ENCODE measurements at regions not wholly inside any gene's neighbourhood (a gene's known extent, or its start where the extent isn't known, plus 50 kb on each side); places are given as distances from the start of the nearest gene placed in this dataset.

DNA sequence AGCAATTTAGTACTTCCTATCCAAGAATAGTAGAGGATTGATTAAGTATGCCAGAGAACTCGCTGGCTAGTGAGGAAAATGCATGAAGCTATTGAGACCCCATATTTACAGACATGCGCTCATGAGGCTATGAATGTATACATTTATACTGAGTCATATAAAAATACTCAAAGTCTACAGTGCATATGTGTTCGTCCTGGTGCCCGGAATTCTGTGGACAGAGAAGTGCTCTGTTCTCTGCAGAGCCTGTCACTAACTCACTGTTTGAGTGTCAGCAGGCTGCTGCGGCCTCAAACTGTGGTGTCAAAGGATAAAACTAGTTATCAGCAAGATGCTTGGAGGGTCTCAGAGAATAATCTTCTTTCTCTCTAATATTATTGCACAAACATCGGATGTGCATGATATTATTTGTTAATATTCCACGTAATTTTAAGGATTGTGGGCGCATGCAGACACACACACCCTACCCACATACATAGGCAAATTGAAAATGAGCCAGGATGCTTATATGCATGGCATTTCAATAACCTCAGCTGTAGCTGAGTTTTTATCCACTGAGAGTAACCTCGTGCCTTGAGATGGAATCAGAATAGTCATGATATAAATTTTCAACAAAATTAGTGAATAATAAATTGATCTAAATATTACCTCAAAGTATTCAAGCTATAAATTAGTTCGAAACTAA is 50.0 kb upstream of the TSC22D2 start:
- TF ChIP-seq, protein P1, sequence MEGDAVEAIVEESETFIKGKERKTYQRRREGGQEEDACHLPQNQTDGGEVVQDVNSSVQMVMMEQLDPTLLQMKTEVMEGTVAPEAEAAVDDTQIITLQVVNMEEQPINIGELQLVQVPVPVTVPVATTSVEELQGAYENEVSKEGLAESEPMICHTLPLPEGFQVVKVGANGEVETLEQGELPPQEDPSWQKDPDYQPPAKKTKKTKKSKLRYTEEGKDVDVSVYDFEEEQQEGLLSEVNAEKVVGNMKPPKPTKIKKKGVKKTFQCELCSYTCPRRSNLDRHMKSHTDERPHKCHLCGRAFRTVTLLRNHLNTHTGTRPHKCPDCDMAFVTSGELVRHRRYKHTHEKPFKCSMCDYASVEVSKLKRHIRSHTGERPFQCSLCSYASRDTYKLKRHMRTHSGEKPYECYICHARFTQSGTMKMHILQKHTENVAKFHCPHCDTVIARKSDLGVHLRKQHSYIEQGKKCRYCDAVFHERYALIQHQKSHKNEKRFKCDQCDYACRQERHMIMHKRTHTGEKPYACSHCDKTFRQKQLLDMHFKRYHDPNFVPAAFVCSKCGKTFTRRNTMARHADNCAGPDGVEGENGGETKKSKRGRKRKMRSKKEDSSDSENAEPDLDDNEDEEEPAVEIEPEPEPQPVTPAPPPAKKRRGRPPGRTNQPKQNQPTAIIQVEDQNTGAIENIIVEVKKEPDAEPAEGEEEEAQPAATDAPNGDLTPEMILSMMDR (IDR thresholded peaks at IDR 0.05; ENCODE audit: low read depth, low read length): no peak
- Histone ChIP-seq H3K9me3 (no peaks in the 10 kb centered on the region), H3K4me3 (ENCODE audit: low read depth, low read length) (no peak overlapping the region), H3K36me3 (no peaks in the 10 kb centered on the region), H3K4me1 (no peaks in the 10 kb centered on the region), H3K27me3 (no peaks in the 10 kb centered on the region)
- no peak for DNase-seq

DNA sequence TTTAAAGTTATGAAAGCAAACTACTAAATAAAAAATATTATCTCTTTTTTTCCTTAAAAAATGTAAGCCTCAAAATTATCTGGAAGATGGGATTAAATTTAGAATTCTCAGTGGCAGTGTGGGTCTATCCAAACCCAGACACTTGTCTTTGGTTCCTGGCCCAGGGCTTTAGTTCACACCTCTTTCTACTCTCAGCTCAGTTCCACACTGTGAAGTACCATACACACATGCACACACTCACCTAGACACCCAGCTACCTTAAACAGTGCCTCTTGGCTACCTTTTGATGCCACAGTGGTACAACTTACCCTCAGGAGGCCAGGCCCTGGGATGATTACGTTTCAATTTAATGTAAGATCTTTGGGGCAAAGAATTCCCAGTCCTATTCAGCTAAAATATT is 51.0 kb upstream of the TSC22D2 start:
- TF ChIP-seq, protein P1 (IDR thresholded peaks at IDR 0.05; ENCODE audit: low read depth, low read length): no peak
- DNase-seq: no peak
- no peaks in the 10 kb centered on the region for H3K4me1 ChIP-seq
- no peaks in the 10 kb centered on the region for H3K9me3 ChIP-seq
- no peaks in the 10 kb centered on the region for H3K27me3 ChIP-seq
- no peaks in the 10 kb centered on the region for H3K36me3 ChIP-seq
- no peak overlapping the region for H3K4me3 ChIP-seq (ENCODE audit: low read depth, low read length)

DNA sequence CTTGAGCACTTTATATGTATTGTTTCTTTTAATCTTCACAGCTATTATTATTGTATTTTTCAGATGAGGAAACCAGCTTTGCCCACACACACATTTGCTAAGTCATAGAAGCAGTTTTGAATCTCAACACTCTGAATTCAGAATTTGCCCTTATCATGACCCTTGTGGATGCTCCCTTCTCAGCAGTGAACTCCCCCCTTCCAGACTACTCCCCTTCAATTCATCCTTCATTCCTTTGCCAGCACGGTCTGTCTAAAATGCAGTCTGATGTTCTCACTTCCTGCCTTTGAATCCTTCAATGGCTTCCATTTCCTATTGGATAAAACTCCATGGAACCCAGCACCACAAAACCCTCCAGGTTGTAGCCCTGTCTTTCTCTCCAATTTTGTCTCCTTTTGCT is 52.5 kb upstream of the TSC22D2 start:
- H3K4me1 ChIP-seq: no peaks in the 10 kb centered on the region
- H3K27me3 ChIP-seq: no peaks in the 10 kb centered on the region
- DNase-seq: no peak
- TF ChIP-seq, protein P1 (IDR thresholded peaks at IDR 0.05; ENCODE audit: low read depth, low read length): no peak
- no peaks in the 10 kb centered on the region for H3K9me3 ChIP-seq
- H3K4me3 ChIP-seq (ENCODE audit: low read depth, low read length): no peak overlapping the region
- no peaks in the 10 kb centered on the region for H3K36me3 ChIP-seq

DNA sequence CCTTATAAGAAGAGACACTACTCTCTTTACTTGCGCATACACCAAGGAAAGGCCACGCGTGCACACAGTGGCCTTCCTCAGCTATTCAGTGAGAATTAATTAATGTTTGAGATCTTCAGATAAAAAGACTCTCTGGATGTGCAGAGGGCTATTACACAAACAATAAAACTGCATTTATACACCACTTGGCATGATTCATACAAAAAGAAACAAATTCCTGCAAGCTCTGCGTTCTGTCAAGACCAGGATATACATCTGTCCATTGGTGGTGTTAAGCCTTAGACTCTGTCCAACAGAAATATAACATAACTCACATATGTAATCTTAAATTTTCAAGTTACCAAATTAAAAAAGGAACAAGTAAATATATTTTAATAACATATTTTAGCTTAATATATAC is 55.2 kb upstream of the TSC22D2 start:
- no peaks in the 10 kb centered on the region for H3K36me3 ChIP-seq
- H3K27me3 ChIP-seq: no peaks in the 10 kb centered on the region
- TF ChIP-seq, protein P1 (IDR thresholded peaks at IDR 0.05; ENCODE audit: low read depth, low read length): no peak
- DNase-seq: no peak
- no peaks in the 10 kb centered on the region for H3K4me1 ChIP-seq
- no peak overlapping the region for H3K4me3 ChIP-seq (ENCODE audit: low read depth, low read length)
- no peaks in the 10 kb centered on the region for H3K9me3 ChIP-seq

DNA sequence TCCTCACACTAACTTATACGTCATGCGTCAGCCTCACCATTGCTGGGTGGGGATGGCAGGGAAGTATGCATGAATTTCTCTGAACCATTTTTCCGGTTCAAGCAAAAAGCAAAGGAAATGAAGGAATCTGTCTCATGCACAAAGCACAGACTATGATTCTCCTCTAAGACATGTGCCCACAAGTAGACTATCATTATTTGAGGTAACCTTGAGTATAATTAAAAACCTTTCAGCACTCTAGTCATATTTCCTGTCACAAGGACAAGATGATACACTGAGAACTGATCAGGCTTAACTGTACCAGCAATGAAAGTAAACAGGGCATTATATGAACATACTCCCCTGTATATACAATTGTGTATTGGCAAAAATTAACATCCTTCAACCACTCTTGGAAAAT is 56.7 kb upstream of the TSC22D2 start:
- no peaks in the 10 kb centered on the region for H3K4me1 ChIP-seq
- H3K27me3 ChIP-seq: no peaks in the 10 kb centered on the region
- TF ChIP-seq, protein P1 (IDR thresholded peaks at IDR 0.05; ENCODE audit: low read depth, low read length): no peak
- H3K9me3 ChIP-seq: no peaks in the 10 kb centered on the region
- H3K36me3 ChIP-seq: no peaks in the 10 kb centered on the region
- no peak overlapping the region for H3K4me3 ChIP-seq (ENCODE audit: low read depth, low read length)
- no peak for DNase-seq

DNA sequence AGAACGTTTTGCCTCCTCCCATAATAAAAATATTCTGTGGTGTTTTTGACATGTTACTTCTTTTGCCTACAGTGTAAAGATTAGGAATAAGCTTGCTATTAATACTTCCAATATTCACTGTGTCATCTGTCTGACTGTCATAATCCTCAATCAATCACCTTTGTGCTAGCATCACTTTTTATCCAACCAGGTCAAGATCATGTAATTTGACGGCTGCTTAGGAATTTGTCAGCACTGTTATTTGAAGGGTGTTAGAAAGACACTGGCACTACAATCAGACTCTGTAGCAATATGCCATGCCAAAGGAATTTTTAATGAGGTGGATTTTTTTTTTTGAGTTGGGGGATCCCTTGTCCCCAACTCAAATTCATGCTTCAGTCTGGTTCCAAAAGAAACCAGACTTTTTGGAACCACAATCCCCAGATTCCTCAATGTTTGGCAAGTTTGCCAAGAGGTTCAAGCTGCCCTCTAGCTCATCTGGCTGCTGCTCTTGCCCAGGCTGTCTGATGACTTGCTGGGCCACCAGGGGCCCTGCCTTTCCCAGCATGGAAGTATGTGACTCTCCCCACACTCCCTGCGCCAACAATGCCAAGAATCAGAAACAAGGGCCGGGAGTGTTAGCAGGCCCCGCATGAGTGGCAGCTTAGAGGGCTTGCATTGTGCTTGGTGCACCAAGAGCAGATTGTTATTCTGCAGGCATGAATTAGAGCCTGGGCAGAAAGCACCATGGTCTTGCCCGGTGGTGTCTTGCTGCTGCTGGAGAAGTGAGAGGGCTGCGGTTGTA is 58.6 kb upstream of the TSC22D2 start:
- TF ChIP-seq, protein P1 (IDR thresholded peaks at IDR 0.05; ENCODE audit: low read depth, low read length): no peak
- DNase-seq: no peak
- H3K4me1 ChIP-seq: no peaks in the 10 kb centered on the region

More for the DNA sequence above, 58.6 kb upstream of the TSC22D2 start:
- Histone ChIP-seq H3K4me3 (ENCODE audit: low read depth, low read length) (no peak overlapping the region), H3K9me3 (no peaks in the 10 kb centered on the region), H3K27me3 (no peaks in the 10 kb centered on the region), H3K36me3 (no peaks in the 10 kb centered on the region)

All from BE2C (cell line).